Central memory CD8-positive, alpha-beta T cell (primary cell): ENCODE measurements at regions not wholly inside any gene's neighbourhood (a gene's known extent, or its start where the extent isn't known, plus 50 kb on each side); places are given as distances from the start of the nearest gene placed in this dataset.
A peak's percentile ranks its signal among the peaks of the same experiment; 100 is the strongest.
"Not testable (repeated sequence)": the region's sequence is repeated elsewhere in the genome, so short reads cannot be mapped to it uniquely, and the experiment has no call there.

Experiments
- ATAC-seq: fragments of 150-1000 bp; cut with Tn5 transposase; replicated peaks from 2 replicates; pipeline ENCODE4 v1.10.0; 2022; ENCODE audit warnings: mild to moderate bottlenecking, moderate FRiP score, moderate number of reproducible peaks; ENCODE audit not compliant: poor library complexity, severe bottlenecking; ENCODE audit errors: extremely low read depth
- DNase-seq, 2 donors: peaks; one replicate each; pipeline ENCODE4 v3.0.0; 2021; ENCODE audit warnings: low spot score in 2 of 2
- H3K27ac Mint-ChIP-seq: one replicate; pipeline ENCODE4 v1.8.0; 2022; ENCODE audit warnings: low read depth, mild to moderate bottlenecking, moderate library complexity, mixed read lengths
- H3K27me3 Mint-ChIP-seq: one replicate; pipeline ENCODE4 v1.8.0; 2022; ENCODE audit warnings: mixed read lengths
- H3K36me3 Mint-ChIP-seq: one replicate; pipeline ENCODE4 v1.8.0; 2022; ENCODE audit warnings: mild to moderate bottlenecking, moderate library complexity, mixed read lengths; ENCODE audit not compliant: insufficient read depth
- H3K4me1 Mint-ChIP-seq: one replicate; pipeline ENCODE4 v1.8.0; 2022; ENCODE audit warnings: mixed read lengths
- H3K4me3 Mint-ChIP-seq: one replicate; pipeline ENCODE4 v1.8.0; 2022; ENCODE audit warnings: mild to moderate bottlenecking, moderate library complexity, mixed read lengths
- H3K9me3 Mint-ChIP-seq: one replicate; pipeline ENCODE4 v1.8.0; 2022; ENCODE audit warnings: mixed read lengths

GRCh38 chr12:75812271-75813018, 219.1 kb downstream of the PHLDA1 start:
- ATAC-seq = no peak
- no peak for DNase-seq
- peak overlapping the region; percentile 52 for H3K27ac Mint-ChIP-seq

GRCh38 chr12:75809746-75810145, 221.8 kb downstream of the PHLDA1 start:
- no peak overlapping the region for H3K27ac Mint-ChIP-seq
- no peaks in the 10 kb centered on the region for H3K9me3 Mint-ChIP-seq
- peaks cover 6% of the 10 kb centered on the region for H3K4me1 Mint-ChIP-seq
- H3K27me3 Mint-ChIP-seq = no peaks in the 10 kb centered on the region
- H3K4me3 Mint-ChIP-seq = no peak overlapping the region
- no peak for ATAC-seq
- H3K36me3 Mint-ChIP-seq = no peaks in the 10 kb centered on the region
- no peak for DNase-seq

More at GRCh38 chr12:75812271-75813018, 219.1 kb downstream of the PHLDA1 start:
- H3K9me3 Mint-ChIP-seq = no peaks in the 10 kb centered on the region
- peaks cover 6% of the 10 kb centered on the region for H3K4me1 Mint-ChIP-seq
- no peaks in the 10 kb centered on the region for H3K27me3 Mint-ChIP-seq
- no peak overlapping the region for H3K4me3 Mint-ChIP-seq
- H3K36me3 Mint-ChIP-seq = no peaks in the 10 kb centered on the region

GRCh38 chr12:75807494-75807893, 224.1 kb downstream of the PHLDA1 start:
- DNase-seq (no peak), ATAC-seq (no peak)
- Mint-ChIP-seq H3K9me3 (no peaks in the 10 kb centered on the region), H3K4me1 (peaks cover 6% of the 10 kb centered on the region), H3K27ac (no peak overlapping the region), H3K27me3 (no peaks in the 10 kb centered on the region), H3K4me3 (no peak overlapping the region), H3K36me3 (no peaks in the 10 kb centered on the region)

- no peak overlapping the region for H3K4me3 Mint-ChIP-seq
- no peaks in the 10 kb centered on the region for H3K27me3 Mint-ChIP-seq
- no peaks in the 10 kb centered on the region for H3K9me3 Mint-ChIP-seq
- H3K4me1 Mint-ChIP-seq = no peaks in the 10 kb centered on the region
- ATAC-seq = no peak
- DNase-seq = no peak
- no peak overlapping the region for H3K27ac Mint-ChIP-seq
- H3K36me3 Mint-ChIP-seq = no peaks in the 10 kb centered on the region
Observed at GRCh38 chr12:75805905-75806304, 225.7 kb downstream of the PHLDA1 start.

- ATAC-seq (no peak), DNase-seq (no peak)
- no peak overlapping the region for H3K4me3 Mint-ChIP-seq
- no peaks in the 10 kb centered on the region for H3K36me3 Mint-ChIP-seq
- no peaks in the 10 kb centered on the region for H3K9me3 Mint-ChIP-seq
- no peaks in the 10 kb centered on the region for H3K4me1 Mint-ChIP-seq
- no peak overlapping the region for H3K27ac Mint-ChIP-seq
- H3K27me3 Mint-ChIP-seq = no peaks in the 10 kb centered on the region
Observed at GRCh38 chr12:75805320-75805719, 226.3 kb downstream of the PHLDA1 start.

GRCh38 chr12:75798136-75798926, 233.2 kb downstream of the PHLDA1 start:
- no peaks in the 10 kb centered on the region for H3K9me3 Mint-ChIP-seq
- H3K4me1 Mint-ChIP-seq = no peaks in the 10 kb centered on the region
- no peak overlapping the region for H3K4me3 Mint-ChIP-seq
- H3K36me3 Mint-ChIP-seq = no peaks in the 10 kb centered on the region
- H3K27me3 Mint-ChIP-seq = no peaks in the 10 kb centered on the region
- H3K27ac Mint-ChIP-seq = no peak overlapping the region
- DNase-seq (no peak), ATAC-seq (no peak)

- ATAC-seq (no peak), DNase-seq (no peak)
- no peak overlapping the region for H3K27ac Mint-ChIP-seq
- H3K4me1 Mint-ChIP-seq = no peaks in the 10 kb centered on the region
- no peak overlapping the region for H3K4me3 Mint-ChIP-seq
- no peaks in the 10 kb centered on the region for H3K9me3 Mint-ChIP-seq
- no peaks in the 10 kb centered on the region for H3K36me3 Mint-ChIP-seq
- H3K27me3 Mint-ChIP-seq = peaks cover 12% of the 10 kb centered on the region
Observed at GRCh38 chr12:75795125-75795524, 236.5 kb downstream of the PHLDA1 start.

- DNase-seq = no peak
- Mint-ChIP-seq H3K27ac (no peak overlapping the region), H3K4me3 (no peak overlapping the region), H3K4me1 (no peaks in the 10 kb centered on the region), H3K9me3 (no peaks in the 10 kb centered on the region), H3K27me3 (peaks cover 12% of the 10 kb centered on the region), H3K36me3 (no peaks in the 10 kb centered on the region)
- ATAC-seq = no peak
Observed at GRCh38 chr12:75792687-75793086, 238.9 kb downstream of the PHLDA1 start.

GRCh38 chr12:75790219-75790618, 241.4 kb downstream of the PHLDA1 start:
- ATAC-seq (no peak), DNase-seq (no peak)
- H3K27me3 Mint-ChIP-seq = peaks cover 12% of the 10 kb centered on the region
- no peaks in the 10 kb centered on the region for H3K9me3 Mint-ChIP-seq
- no peaks in the 10 kb centered on the region for H3K4me1 Mint-ChIP-seq
- H3K4me3 Mint-ChIP-seq = no peak overlapping the region
- H3K27ac Mint-ChIP-seq = peak overlapping the region; percentile 68
- H3K36me3 Mint-ChIP-seq = no peaks in the 10 kb centered on the region

- ATAC-seq, H3K9me3 Mint-ChIP-seq, H3K27ac Mint-ChIP-seq, H3K36me3 Mint-ChIP-seq, H3K4me1 Mint-ChIP-seq, DNase-seq, H3K27me3 Mint-ChIP-seq, H3K4me3 Mint-ChIP-seq: not testable (repeated sequence)
Observed at GRCh38 chr12:75787146-75787545, 244.4 kb downstream of the PHLDA1 start.

- Mint-ChIP-seq H3K4me3 (no peak overlapping the region), H3K27me3 (no peaks in the 10 kb centered on the region), H3K9me3 (no peaks in the 10 kb centered on the region), H3K4me1 (peaks cover 6% of the 10 kb centered on the region), H3K27ac (no peak overlapping the region), H3K36me3 (no peaks in the 10 kb centered on the region)
- DNase-seq (no peak), ATAC-seq (no peak)
Observed at GRCh38 chr12:75786070-75786469, 245.5 kb downstream of the PHLDA1 start.

GRCh38 chr12:75784591-75784990, 247.0 kb downstream of the PHLDA1 start:
- Mint-ChIP-seq H3K27ac (no peak overlapping the region), H3K36me3 (no peaks in the 10 kb centered on the region), H3K4me1 (peaks cover 6% of the 10 kb centered on the region), H3K9me3 (no peaks in the 10 kb centered on the region), H3K4me3 (no peak overlapping the region), H3K27me3 (no peaks in the 10 kb centered on the region)
- no peak for DNase-seq
- no peak for ATAC-seq
